NCI-H1092 (cell line): ENCODE measurements at regions not wholly inside any gene's neighbourhood (a gene's known extent, or its start where the extent isn't known, plus 50 kb on each side); places are given as distances from the start of the nearest gene placed in this dataset.
"Not testable (repeated sequence)": the region's sequence is repeated elsewhere in the genome, so short reads cannot be mapped to it uniquely, and the experiment has no call there.

Source experiments
- DNase-seq: peaks from one replicate; lab custom pipeline; 2025; lab: John Stamatoyannopoulos, UW

- no peak for DNase-seq
Measured at GRCh38 chrX:50967736-50968135, 57.2 kb downstream of the BMP15 start.

GRCh38 chrX:50968871-50969635 lies 58.5 kb downstream of the BMP15 start:
- DNase-seq, result not testable (repeated sequence)

GRCh38 chrX:50971395-50971794 lies 60.9 kb downstream of the BMP15 start:
- DNase-seq, result no peak

- DNase-seq, result no peak
Measured at GRCh38 chrX:50973199-50973598, 62.7 kb downstream of the BMP15 start.

GRCh38 chrX:50978920-50979682 lies 68.6 kb downstream of the BMP15 start:
- no peak for DNase-seq

GRCh38 chrX:50980251-50980650 lies 69.7 kb downstream of the BMP15 start:
- no peak for DNase-seq

- DNase-seq, result no peak
Measured at GRCh38 chrX:50988649-50989048, 78.1 kb downstream of the BMP15 start.

- no peak for DNase-seq
Measured at GRCh38 chrX:50996930-50997329, 86.4 kb downstream of the BMP15 start.

- not testable (repeated sequence) for DNase-seq
Measured at GRCh38 chrX:51000384-51000783, 89.8 kb downstream of the BMP15 start.

GRCh38 chrX:51001733-51002632 lies 91.4 kb downstream of the BMP15 start:
- not testable (repeated sequence) for DNase-seq

- DNase-seq, result no peak
Measured at GRCh38 chrX:51006064-51006463, 95.5 kb downstream of the BMP15 start.

GRCh38 chrX:51024106-51024696 lies 113.7 kb downstream of the BMP15 start:
- DNase-seq, result no peak

- no peak for DNase-seq
Measured at GRCh38 chrX:51026862-51027261, 116.3 kb downstream of the BMP15 start.

- DNase-seq, result no peak
Measured at GRCh38 chrX:51035746-51036145, 125.2 kb downstream of the BMP15 start.

GRCh38 chrX:51047950-51048349 lies 137.4 kb downstream of the BMP15 start:
- DNase-seq, result no peak

- DNase-seq, result no peak
Measured at GRCh38 chrX:51053741-51054140, 143.2 kb downstream of the BMP15 start.

GRCh38 chrX:51098046-51098445 lies 187.5 kb downstream of the BMP15 start:
- DNase-seq, result no peak

- not testable (repeated sequence) for DNase-seq
Measured at GRCh38 chrX:51119058-51119926, 208.8 kb downstream of the BMP15 start.

- DNase-seq, result not testable (repeated sequence)
Measured at GRCh38 chrX:51125743-51126142, 206.9 kb upstream of the NUDT10 start.

GRCh38 chrX:51144828-51145442 lies 187.7 kb upstream of the NUDT10 start:
- peak; percentile 14 for DNase-seq
